ENCODE measurements at regions not wholly inside any gene's neighbourhood (a gene's known extent, or its start where the extent isn't known, plus 50 kb on each side); places are given as distances from the start of the nearest gene placed in this dataset.
"Not testable (repeated sequence)": the region's sequence is repeated elsewhere in the genome, so short reads cannot be mapped to it uniquely, and the experiment has no call there.

DNA sequence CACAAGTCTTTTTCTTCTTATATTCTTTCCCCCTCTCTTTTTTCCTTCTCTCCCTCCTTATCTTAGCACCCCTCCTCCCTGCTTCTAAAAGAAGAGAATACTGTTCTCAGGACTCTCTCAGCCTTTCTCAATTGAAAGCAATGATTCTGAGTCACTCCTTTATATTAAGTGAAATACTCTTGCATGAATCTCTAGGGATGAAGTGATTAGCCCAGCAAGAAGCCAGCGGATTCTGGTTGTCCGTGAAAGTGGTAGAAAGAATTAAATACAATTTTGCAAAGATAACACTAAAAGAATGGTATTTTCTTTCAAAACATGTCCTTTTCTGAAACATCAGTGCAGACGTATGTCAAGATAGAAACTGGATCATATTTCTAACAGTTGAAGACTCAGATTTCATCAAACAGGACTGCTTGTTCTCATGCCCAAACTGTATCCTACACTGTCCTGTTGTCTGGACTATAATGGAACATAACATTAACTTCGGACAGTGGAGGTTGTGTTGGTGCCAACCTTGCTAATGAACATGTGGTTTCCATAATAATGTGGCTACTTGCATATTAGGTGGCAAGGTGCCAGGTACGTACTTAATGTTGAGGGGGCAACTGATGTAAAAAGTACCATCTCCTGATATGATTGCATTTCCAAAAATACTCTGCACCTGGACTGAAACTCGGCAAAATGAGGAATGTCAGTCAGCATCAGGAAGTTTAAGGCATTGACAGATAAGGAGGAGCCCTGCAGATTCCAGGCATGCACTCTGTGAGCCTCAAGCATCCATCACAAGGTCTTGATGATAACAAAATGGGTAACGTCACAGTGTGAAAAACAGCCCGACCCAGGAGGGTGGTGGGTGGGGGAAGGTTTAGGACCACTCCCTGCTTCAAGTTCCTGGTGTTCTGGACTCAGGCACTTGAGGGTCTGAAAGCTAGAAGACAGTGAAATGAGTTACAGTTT, 357.2 kb downstream of the DLEU7 start:
- no peak for TF ChIP-seq EP300 (IDR thresholded peaks at IDR 0.05)
- TF ChIP-seq POLR2A (IDR thresholded peaks at IDR 0.05), result no peak
- TF ChIP-seq, protein P1, sequence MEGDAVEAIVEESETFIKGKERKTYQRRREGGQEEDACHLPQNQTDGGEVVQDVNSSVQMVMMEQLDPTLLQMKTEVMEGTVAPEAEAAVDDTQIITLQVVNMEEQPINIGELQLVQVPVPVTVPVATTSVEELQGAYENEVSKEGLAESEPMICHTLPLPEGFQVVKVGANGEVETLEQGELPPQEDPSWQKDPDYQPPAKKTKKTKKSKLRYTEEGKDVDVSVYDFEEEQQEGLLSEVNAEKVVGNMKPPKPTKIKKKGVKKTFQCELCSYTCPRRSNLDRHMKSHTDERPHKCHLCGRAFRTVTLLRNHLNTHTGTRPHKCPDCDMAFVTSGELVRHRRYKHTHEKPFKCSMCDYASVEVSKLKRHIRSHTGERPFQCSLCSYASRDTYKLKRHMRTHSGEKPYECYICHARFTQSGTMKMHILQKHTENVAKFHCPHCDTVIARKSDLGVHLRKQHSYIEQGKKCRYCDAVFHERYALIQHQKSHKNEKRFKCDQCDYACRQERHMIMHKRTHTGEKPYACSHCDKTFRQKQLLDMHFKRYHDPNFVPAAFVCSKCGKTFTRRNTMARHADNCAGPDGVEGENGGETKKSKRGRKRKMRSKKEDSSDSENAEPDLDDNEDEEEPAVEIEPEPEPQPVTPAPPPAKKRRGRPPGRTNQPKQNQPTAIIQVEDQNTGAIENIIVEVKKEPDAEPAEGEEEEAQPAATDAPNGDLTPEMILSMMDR (IDR thresholded peaks at IDR 0.05), result no peak
- Histone ChIP-seq H3K4me1 (ENCODE audit: insufficient read depth) (peaks cover 6% of the 10 kb centered on the region), H3K36me3 (no peaks in the 10 kb centered on the region), H3K27me3 (no peaks in the 10 kb centered on the region), H3K27ac (no peak overlapping the region), H3K9me3 (no peaks in the 10 kb centered on the region), H3K4me3 (no peak overlapping the region)
- intact Hi-C loops (cut with DNase I), result no loop called here
- no peak for DNase-seq
- 18 to 29% (median 23%) methylated on average over 8 of the region's 8 CpGs for WGBS, 3 donors

DNA sequence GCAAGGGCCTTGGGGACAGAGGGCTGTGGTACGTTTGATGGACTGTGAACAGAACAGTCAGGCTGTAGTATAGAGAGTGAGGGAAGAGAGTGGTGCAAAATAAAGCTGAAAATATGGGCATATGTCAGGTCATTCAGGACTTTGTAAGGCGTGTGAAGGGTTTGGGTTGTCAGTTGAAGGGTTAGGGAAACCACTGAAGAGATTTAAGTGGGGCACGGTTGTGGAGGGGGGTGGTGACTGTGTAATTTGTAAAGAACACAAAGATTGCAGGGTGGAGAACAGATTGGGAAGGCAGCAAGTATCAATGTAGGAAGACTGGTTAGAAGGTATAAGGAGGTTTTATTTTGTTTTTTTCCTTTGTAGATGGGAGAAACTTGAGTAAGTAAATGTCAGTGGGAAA, 349.8 kb downstream of the DLEU7 start:
- WGBS, 3 donors, result 65 to 72% (median 71%) methylated on average over 3 of the region's 3 CpGs
- no peaks in the 10 kb centered on the region for H3K27me3 ChIP-seq
- TF ChIP-seq POLR2A (IDR thresholded peaks at IDR 0.05) (no peak), EP300 (IDR thresholded peaks at IDR 0.05) (no peak)
- TF ChIP-seq, protein P1 (IDR thresholded peaks at IDR 0.05), result no peak
- H3K9me3 ChIP-seq, result no peaks in the 10 kb centered on the region
- H3K36me3 ChIP-seq, result no peaks in the 10 kb centered on the region
- no peak overlapping the region for H3K4me3 ChIP-seq
- intact Hi-C loops (cut with DNase I), result no loop called here
- no peak overlapping the region for H3K27ac ChIP-seq
- no peak for DNase-seq
- no peaks in the 10 kb centered on the region for H3K4me1 ChIP-seq (ENCODE audit: insufficient read depth)

DNA sequence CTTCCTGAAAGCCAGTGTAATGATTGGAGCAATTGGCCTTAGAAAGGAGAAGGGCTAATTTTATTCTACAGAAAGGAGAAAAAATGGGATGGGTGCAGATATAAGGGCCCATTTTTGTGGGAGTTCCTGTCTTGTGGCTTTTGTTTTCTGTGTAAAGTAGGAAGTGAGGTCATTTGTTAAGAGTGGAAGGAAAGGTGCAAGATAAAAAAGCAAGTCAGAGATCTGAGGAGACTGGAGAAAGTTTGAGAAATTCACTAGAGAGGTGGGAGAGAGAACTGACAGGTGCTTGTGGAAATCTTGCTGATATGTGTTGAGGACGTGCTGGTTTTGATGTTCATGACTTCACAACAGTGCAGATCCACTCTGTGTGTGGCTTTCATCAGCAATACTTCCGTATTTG, 349.4 kb downstream of the DLEU7 start:
- no peaks in the 10 kb centered on the region for H3K27me3 ChIP-seq
- H3K36me3 ChIP-seq, result no peaks in the 10 kb centered on the region
- H3K4me1 ChIP-seq (ENCODE audit: insufficient read depth), result no peaks in the 10 kb centered on the region
- no peaks in the 10 kb centered on the region for H3K9me3 ChIP-seq
- DNase-seq, result no peak
- intact Hi-C loops (cut with DNase I), result no loop called here
- H3K4me3 ChIP-seq, result no peak overlapping the region
- H3K27ac ChIP-seq, result no peak overlapping the region
- TF ChIP-seq POLR2A (IDR thresholded peaks at IDR 0.05) (no peak), EP300 (IDR thresholded peaks at IDR 0.05) (no peak)
- TF ChIP-seq, protein P1 (IDR thresholded peaks at IDR 0.05), result no peak
- 73 to 88% (median 80%) methylated on average over 2 of the region's 2 CpGs for WGBS, 3 donors

GRCh38 chr13:50503212-50503611, 340.3 kb downstream of the DLEU7 start:
- DNase-seq; intact Hi-C loops (cut with DNase I): not testable (repeated sequence)
- WGBS, 3 donors, result 95 to 100% (median 100%) methylated on average over 1 of the region's 1 CpG

GRCh38 chr13:50509167-50509566, 334.3 kb downstream of the DLEU7 start:
- DNase-seq, result no peak
- peaks cover 5% of the 10 kb centered on the region for H3K4me1 ChIP-seq (ENCODE audit: insufficient read depth)
- H3K4me3 ChIP-seq, result no peak overlapping the region
- intact Hi-C loops (cut with DNase I), result no loop called here
- H3K9me3 ChIP-seq, result peaks cover 0 to 2% of the 10 kb centered on the region in 2 donors
- H3K27ac ChIP-seq, result no peak overlapping the region
- no peaks in the 10 kb centered on the region for H3K27me3 ChIP-seq
- TF ChIP-seq EP300 (IDR thresholded peaks at IDR 0.05) (no peak), POLR2A (IDR thresholded peaks at IDR 0.05) (no peak)
- TF ChIP-seq, protein P1 (IDR thresholded peaks at IDR 0.05), result no peak
- H3K36me3 ChIP-seq, result no peaks in the 10 kb centered on the region

More at GRCh38 chr13:50503212-50503611, 340.3 kb downstream of the DLEU7 start:
- not testable (repeated sequence) for H3K4me1 ChIP-seq (ENCODE audit: insufficient read depth); H3K27me3 ChIP-seq; H3K9me3 ChIP-seq; H3K4me3 ChIP-seq; H3K36me3 ChIP-seq; H3K27ac ChIP-seq

Measured in ovary (tissue), 7 donors.